ENCODE measurements at regions not wholly inside any gene's neighbourhood (a gene's known extent, or its start where the extent isn't known, plus 50 kb on each side); places are given as distances from the start of the nearest gene placed in this dataset.

GRCh38 chr6:134630508-134631121 lies 312.7 kb upstream of the SGK1 start:
- H3K27ac ChIP-seq (ENCODE audit: insufficient read depth, low read depth, low read length), result no peak overlapping the region
- H2AFZ ChIP-seq (ENCODE audit: low read depth, low read length), result no peak overlapping the region
- H3K9me3 ChIP-seq (replicated peaks; ENCODE audit: control insufficient read depth, insufficient read depth, low read length), result no peaks in the 10 kb centered on the region
- H3K4me3 ChIP-seq (replicated peaks in 1 of 3; ENCODE audit: insufficient read depth in 1 of 3, low read depth in 1 of 3, low read length in 3 of 3), result no peak overlapping the region
- H4K20me1 ChIP-seq (replicated peaks; ENCODE audit: control insufficient read depth, extremely low read depth, insufficient read depth, low read length), result no peaks in the 10 kb centered on the region
- no TSS peak for BruUV-seq (replicated peaks)
- no peaks in the 10 kb centered on the region for H3K4me1 ChIP-seq (ENCODE audit: control insufficient read depth, extremely low read depth, insufficient read depth, low read length)
- H3K9ac ChIP-seq (replicated peaks; ENCODE audit: extremely low read depth, insufficient read depth, low read length), result no peak overlapping the region
- CTCF ChIA-PET, result no interaction called here
- POLR2A ChIA-PET, result no interaction called here
- H3K79me2 ChIP-seq (ENCODE audit: control insufficient read depth, insufficient read depth, low read length), result no peaks in the 10 kb centered on the region
- intact Hi-C loops (cut with micrococcal nuclease) (no loop called here), dilution Hi-C loops (cut with MboI; ENCODE audit: extremely low pct_ligation_motif_present, low sequenced_read_pairs) (no loop called here)
- no peak for FAIRE-seq
- no peaks in the 10 kb centered on the region for H3K9me1 ChIP-seq (replicated peaks; ENCODE audit: control insufficient read depth, extremely low read depth, insufficient read depth, low read length)
- H3K36me3 ChIP-seq (ENCODE audit: control insufficient read depth in 2 of 2, extremely low read depth in 1 of 2, insufficient read depth in 2 of 2, low read length in 2 of 2), result no peaks in the 10 kb centered on the region
- TF ChIP-seq JUN (IDR thresholded peaks at IDR 0.05; ENCODE audit: borderline replicate concordance, insufficient read depth, insufficient read length, low read depth) (no peak), POLR2A (IDR thresholded peaks at IDR 0.05; ENCODE audit: low read depth, low read length) (no peak), CTCF (IDR thresholded peaks at IDR 0.05; ENCODE audit: extremely low read depth in 1 of 2, insufficient read depth in 1 of 2, low read depth in 1 of 2, low read length in 2 of 2) (no peak), POLR2AphosphoS5 (IDR thresholded peaks at IDR 0.05; ENCODE audit: insufficient read depth, low read depth, low read length) (no peak), FOS (IDR thresholded peaks at IDR 0.05; ENCODE audit: borderline replicate concordance, insufficient read depth, low read length) (no peak), MAX (IDR thresholded peaks at IDR 0.05; ENCODE audit: insufficient read depth, insufficient read length) (no peak), GATA2 (IDR thresholded peaks at IDR 0.05; ENCODE audit: insufficient read depth, insufficient read length, low read depth, low read length) (no peak), MYC (IDR thresholded peaks at IDR 0.05; ENCODE audit: low read depth, low read length) (no peak), EZH2 (IDR thresholded peaks at IDR 0.05; ENCODE audit: borderline replicate concordance, low read depth, low read length, severe bottlenecking) (no peak)
- no peak for DNase-seq (ENCODE audit: low read depth, low spot score)
- H3K4me2 ChIP-seq (ENCODE audit: insufficient read depth, low read length), result no peak overlapping the region
- H3K27me3 ChIP-seq (ENCODE audit: control insufficient read depth in 2 of 2, insufficient read depth in 2 of 2, low read length in 2 of 2), result no peaks in the 10 kb centered on the region

Measured in endothelial cell of umbilical vein (primary cell).